Common myeloid progenitor, CD34-positive (primary cell): ENCODE measurements at regions not wholly inside any gene's neighbourhood (a gene's known extent, or its start where the extent isn't known, plus 50 kb on each side); places are given as distances from the start of the nearest gene placed in this dataset.

Source experiments
- CTCF ChIA-PET: fragments of 350-600 bp; sonication (Branson Sonifier 250); formaldehyde crosslinking; loops from one replicate; lab custom pipeline; 2021; ENCODE audit warnings: antibody characterized with exemption; lab: Charles Lee
- POLR2A ChIA-PET: fragments of 350-600 bp; sonication (Branson Sonifier 250); formaldehyde crosslinking; loops from one replicate; lab custom pipeline; 2021; ENCODE audit warnings: antibody characterized with exemption; lab: Charles Lee
- DNase-seq, 3 donors: peaks; one replicate each; pipeline versions ENCODE4 v3.0.0 to v3.0.0-alpha.2; 2013
- H3K27ac ChIP-seq, 2 experiments: 1 replicate in 1 of 2; 2 replicates in 1 of 2; pipeline ENCODE4 v1.7.0; 2013; ENCODE audit warnings: inconsistent platforms in 2 of 2, low read length in 2 of 2, mild to moderate bottlenecking in 2 of 2, low read depth in 1 of 2, moderate library complexity in 1 of 2; ENCODE audit not compliant: severe bottlenecking in 2 of 2, insufficient read depth in 1 of 2, poor library complexity in 1 of 2
- H3K27me3 ChIP-seq, 5 experiments: replicated peaks in 2 of 5; 1 replicate in 3 of 5; 2 replicates in 2 of 5; pipeline versions ENCODE4 v1.6.1 to v1.7.0; 2013; ENCODE audit warnings: low read length in 4 of 5, mild to moderate bottlenecking in 2 of 5, moderate library complexity in 2 of 5, inconsistent platforms in 1 of 5; ENCODE audit not compliant: insufficient read depth in 5 of 5, control insufficient read depth in 4 of 5
- H3K36me3 ChIP-seq, 4 experiments: 1 replicate in 2 of 4; 2 replicates in 2 of 4; pipeline versions ENCODE4 v1.6.1 to v1.7.0; 2013; ENCODE audit warnings: low read length in 3 of 4, control low read depth in 1 of 4, mild to moderate bottlenecking in 1 of 4; ENCODE audit not compliant: control insufficient read depth in 4 of 4, insufficient read depth in 4 of 4
- H3K4me1 ChIP-seq, 4 experiments: 1 replicate in 3 of 4; 2 replicates in 1 of 4; pipeline versions ENCODE4 v1.6.1 to v1.7.1; 2013; ENCODE audit warnings: low read length in 3 of 4, mild to moderate bottlenecking in 3 of 4, control low read depth in 1 of 4, inconsistent platforms in 1 of 4, moderate library complexity in 1 of 4; ENCODE audit not compliant: control insufficient read depth in 4 of 4, insufficient read depth in 4 of 4; ENCODE audit errors: control extremely low read depth in 1 of 4
- H3K4me3 ChIP-seq, 7 experiments: 1 replicate in 4 of 7; 2 replicates in 3 of 7; pipeline versions ENCODE4 v1.5.1 to v1.7.0; 2013; ENCODE audit warnings: mild to moderate bottlenecking in 7 of 7, low read length in 6 of 7, moderate library complexity in 6 of 7, inconsistent platforms in 2 of 7, low read depth in 2 of 7, control low read depth in 1 of 7; ENCODE audit not compliant: insufficient read depth in 4 of 7, control insufficient read depth in 1 of 7; ENCODE audit errors: extremely low read depth in 1 of 7
- H3K9me3 ChIP-seq, 5 experiments: 1 replicate in 4 of 5; 2 replicates in 1 of 5; pipeline versions ENCODE4 v1.6.1 to v1.7.1; 2013; ENCODE audit warnings: low read length in 4 of 5, mild to moderate bottlenecking in 2 of 5, inconsistent platforms in 1 of 5, low read depth in 1 of 5, moderate library complexity in 1 of 5; ENCODE audit not compliant: control insufficient read depth in 4 of 5, insufficient read depth in 2 of 5; ENCODE audit errors: control extremely low read depth in 1 of 5
- WGBS: methylation state at CpG from one replicate; pipeline ENCODE4 v1.1.5; 2013; ENCODE audit not compliant: insufficient coverage; 5-methylcytosine and 5-hydroxymethylcytosine counted together

DNA sequence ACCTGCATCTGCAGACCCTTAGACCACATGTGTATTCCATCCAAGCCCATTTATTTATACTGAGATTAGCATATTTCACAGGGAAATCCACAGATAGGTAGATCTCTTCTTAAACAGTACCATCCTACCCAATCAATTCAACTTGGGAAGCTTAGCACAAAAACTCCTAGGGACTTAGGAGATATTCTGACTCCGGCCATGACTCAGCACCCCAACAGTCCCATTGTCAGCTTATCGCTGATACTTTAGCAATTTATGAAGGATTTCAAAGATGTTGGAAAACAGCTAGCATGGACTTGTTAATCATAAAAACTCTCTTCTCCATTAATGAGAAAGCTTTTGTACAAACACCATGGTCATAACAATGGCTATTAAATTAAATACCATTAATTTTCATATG is 236.2 kb upstream of the PREP start:
- no peaks in the 10 kb centered on the region for H3K9me3 ChIP-seq
- POLR2A ChIA-PET = no interaction called here
- H3K27ac ChIP-seq = no peak overlapping the region
- H3K4me3 ChIP-seq = no peak overlapping the region
- no peaks in the 10 kb centered on the region for H3K36me3 ChIP-seq
- CTCF ChIA-PET = no interaction called here
- H3K4me1 ChIP-seq = no peaks in the 10 kb centered on the region
- no peak for DNase-seq
- WGBS = 83% methylated on average over 1 of the region's 2 CpGs
- no peaks in the 10 kb centered on the region for H3K27me3 ChIP-seq

DNA sequence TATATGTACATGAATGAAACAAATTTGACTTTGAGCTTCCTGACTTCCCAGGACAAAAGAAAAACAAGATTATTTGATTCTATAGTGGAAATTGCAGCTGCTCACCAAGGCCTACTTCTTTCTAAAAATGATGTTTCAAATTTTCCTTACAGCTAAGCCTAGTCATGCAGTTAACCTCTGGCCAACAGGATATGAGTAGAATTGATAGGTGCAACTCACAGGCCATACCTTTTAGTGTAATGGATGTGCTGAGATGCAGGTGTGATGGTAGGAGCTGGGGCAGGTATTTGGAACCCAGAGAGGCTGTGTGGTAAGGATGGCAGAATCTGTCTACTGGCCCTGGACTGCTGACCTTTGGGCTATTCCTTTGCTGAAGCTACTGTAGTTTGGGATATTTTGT is 230.9 kb upstream of the PREP start:
- ChIA-PET CTCF (no interaction called here), POLR2A (no interaction called here)
- no peak overlapping the region for H3K27ac ChIP-seq
- DNase-seq = no peak
- no peak overlapping the region for H3K4me3 ChIP-seq
- peaks cover 0 to 7% (median 0%) of the 10 kb centered on the region in 5 experiments for H3K9me3 ChIP-seq
- no peaks in the 10 kb centered on the region for H3K27me3 ChIP-seq
- no peaks in the 10 kb centered on the region for H3K4me1 ChIP-seq
- no peaks in the 10 kb centered on the region for H3K36me3 ChIP-seq

DNA sequence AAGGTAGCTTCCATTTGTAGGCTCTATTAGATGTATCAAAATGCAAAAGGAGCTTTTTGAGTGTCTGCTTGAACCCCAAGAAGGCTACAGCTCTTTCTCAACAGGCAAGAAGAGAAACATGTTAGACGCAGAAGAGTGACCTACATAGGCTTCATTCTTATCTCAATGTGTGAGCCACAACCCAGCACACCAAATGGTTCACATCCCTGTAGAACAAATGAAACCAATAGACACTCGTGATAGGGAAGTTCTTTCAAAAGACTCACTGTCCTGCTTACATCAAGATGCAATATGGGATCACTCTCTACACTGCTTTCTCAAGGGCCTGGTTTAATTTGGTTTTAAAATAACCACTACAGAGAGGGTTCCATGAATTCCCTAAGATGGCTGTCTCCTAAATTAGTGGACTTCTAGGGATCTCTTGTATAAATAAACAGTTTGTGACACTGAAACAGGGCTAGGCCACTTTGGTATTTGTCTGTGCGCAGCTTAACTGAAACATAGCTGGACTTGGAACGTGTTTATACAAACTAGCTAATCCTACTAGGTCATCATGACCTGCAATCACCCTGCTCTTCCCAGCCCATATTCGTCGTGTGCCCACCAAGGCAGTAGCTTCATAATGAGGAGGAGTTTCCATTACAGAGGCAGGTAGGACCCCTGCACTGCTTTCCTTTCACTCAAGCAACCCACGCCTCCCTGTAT is 225.4 kb upstream of the PREP start:
- CTCF ChIA-PET = no interaction called here
- POLR2A ChIA-PET = no interaction called here
- H3K36me3 ChIP-seq = no peaks in the 10 kb centered on the region
- H3K4me3 ChIP-seq = no peak overlapping the region
- whole genome bisulfite sequencing = 100% methylated on average over 4 of the region's 7 CpGs
- H3K4me1 ChIP-seq = no peaks in the 10 kb centered on the region
- no peaks in the 10 kb centered on the region for H3K27me3 ChIP-seq
- H3K9me3 ChIP-seq = peaks cover 0 to 5% (median 0%) of the 10 kb centered on the region in 5 experiments
- H3K27ac ChIP-seq = no peak overlapping the region
- no peak for DNase-seq

GRCh38 chr6:105626295-105627158 is 223.6 kb upstream of the PREP start:
- POLR2A ChIA-PET = no interaction called here
- DNase-seq = no peak

DNA sequence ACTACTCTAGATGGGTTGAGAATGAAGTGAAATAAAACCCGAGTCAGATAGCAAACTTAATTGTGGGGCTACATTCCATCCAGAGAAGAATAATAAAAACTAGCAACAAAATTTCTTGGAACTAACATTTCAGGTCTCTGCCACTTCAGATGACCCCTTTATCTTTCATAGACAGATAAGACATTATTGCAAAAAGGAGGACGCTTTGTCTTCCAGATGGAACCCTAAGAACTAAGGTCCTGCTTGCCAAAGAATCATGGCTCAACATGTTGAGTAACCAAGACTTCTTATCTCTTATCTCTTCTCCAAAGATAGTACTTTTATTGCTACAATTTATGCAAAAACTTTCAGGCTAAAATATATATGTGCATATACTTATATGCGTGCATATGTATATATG is 221.1 kb upstream of the PREP start:
- CTCF ChIA-PET = no interaction called here
- no peaks in the 10 kb centered on the region for H3K4me1 ChIP-seq
- POLR2A ChIA-PET = no interaction called here
- no peaks in the 10 kb centered on the region for H3K36me3 ChIP-seq
- H3K27ac ChIP-seq = no peak overlapping the region
- H3K9me3 ChIP-seq = peaks cover 0 to 2% (median 0%) of the 10 kb centered on the region in 5 experiments
- DNase-seq = no peak
- no peaks in the 10 kb centered on the region for H3K27me3 ChIP-seq
- no peak overlapping the region for H3K4me3 ChIP-seq
- WGBS = 86% methylated on average over 1 of the region's 3 CpGs

More at GRCh38 chr6:105626295-105627158, 223.6 kb upstream of the PREP start:
- no peaks in the 10 kb centered on the region for H3K36me3 ChIP-seq
- H3K27me3 ChIP-seq = no peaks in the 10 kb centered on the region
- CTCF ChIA-PET = no interaction called here
- H3K4me1 ChIP-seq = no peaks in the 10 kb centered on the region
- no peaks in the 10 kb centered on the region for H3K9me3 ChIP-seq
- no peak overlapping the region for H3K4me3 ChIP-seq
- WGBS = no CpG with 5 or more reads among the region's 2 CpGs
- no peak overlapping the region for H3K27ac ChIP-seq

DNA sequence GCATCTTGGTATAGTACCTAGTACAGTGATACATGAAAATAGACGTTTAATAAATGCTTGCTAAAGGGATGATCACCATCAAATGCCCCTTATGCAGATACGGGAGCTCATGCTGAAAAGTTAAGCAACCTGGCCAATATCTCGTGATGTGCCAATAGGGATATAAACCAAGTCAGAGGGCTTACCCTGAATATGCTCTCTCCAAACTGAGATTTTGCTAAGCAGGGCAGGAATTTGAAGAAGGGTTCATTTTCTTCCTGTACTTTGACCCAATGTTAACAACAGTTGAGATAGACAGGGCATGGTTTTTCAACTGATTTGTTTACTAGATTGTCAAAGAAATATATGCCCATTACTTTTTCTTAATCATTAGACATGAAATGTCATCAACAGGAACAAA is 219.3 kb upstream of the PREP start:
- ChIA-PET POLR2A (no interaction called here), CTCF (no interaction called here)
- WGBS = 94% methylated on average over 3 of the region's 3 CpGs
- Histone ChIP-seq H3K27ac (no peak overlapping the region), H3K9me3 (peaks cover 0 to 2% (median 0%) of the 10 kb centered on the region in 5 experiments), H3K4me1 (no peaks in the 10 kb centered on the region), H3K36me3 (no peaks in the 10 kb centered on the region), H3K27me3 (no peaks in the 10 kb centered on the region), H3K4me3 (no peak overlapping the region)
- DNase-seq = no peak

DNA sequence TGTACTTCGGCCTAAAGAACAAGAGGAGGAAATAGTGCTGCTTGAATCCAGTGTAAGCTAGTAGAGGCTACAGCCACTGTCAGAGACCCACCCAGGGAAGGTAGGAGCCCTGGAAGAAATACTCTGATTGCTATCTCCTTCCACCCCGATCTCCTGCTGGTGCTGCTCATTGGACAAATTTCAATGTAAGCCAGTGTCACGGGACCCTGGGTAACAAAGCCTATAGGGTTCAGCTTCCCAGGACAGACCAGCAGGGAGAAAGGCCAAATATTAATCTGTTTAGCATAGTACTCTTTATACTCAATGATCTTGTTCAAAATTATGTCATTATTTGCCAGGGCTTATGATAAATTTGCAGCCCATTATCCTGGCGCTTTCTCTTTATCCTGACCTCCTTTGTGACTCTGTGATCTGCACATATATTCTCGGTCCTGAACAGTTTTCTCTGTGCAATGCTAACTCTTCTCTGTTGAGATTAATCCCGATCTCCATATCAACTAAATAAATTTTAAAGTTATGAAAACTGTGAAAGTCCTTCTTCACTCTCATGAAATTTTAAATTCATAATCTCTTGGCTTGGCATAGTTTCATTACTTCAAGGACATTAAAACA is 218.8 kb upstream of the PREP start:
- H3K27ac ChIP-seq = no peak overlapping the region
- CTCF ChIA-PET = no interaction called here
- no peaks in the 10 kb centered on the region for H3K36me3 ChIP-seq
- no peaks in the 10 kb centered on the region for H3K27me3 ChIP-seq
- peaks cover 0 to 2% (median 0%) of the 10 kb centered on the region in 5 experiments for H3K9me3 ChIP-seq
- no peak for DNase-seq
- no peak overlapping the region for H3K4me3 ChIP-seq
- WGBS = 100% methylated on average over 5 of the region's 6 CpGs
- H3K4me1 ChIP-seq = no peaks in the 10 kb centered on the region
- POLR2A ChIA-PET = no interaction called here
